HG03159 (cell line): ENCODE measurements at regions not wholly inside any gene's neighbourhood (a gene's known extent, or its start where the extent isn't known, plus 50 kb on each side); places are given as distances from the start of the nearest gene placed in this dataset.

Experiments used
- ATAC-seq: cut with Tn5 transposase; IDR thresholded peaks from one replicate; pipeline ENCODE4 v1.9.1; 2021; ENCODE audit warnings: mild to moderate bottlenecking, moderate library complexity; ENCODE audit not compliant: unreplicated experiment

- ATAC-seq = no peak
Observed at GRCh38 chrX:8870411-8870810, 69.2 kb upstream of the FAM9A start.

DNA sequence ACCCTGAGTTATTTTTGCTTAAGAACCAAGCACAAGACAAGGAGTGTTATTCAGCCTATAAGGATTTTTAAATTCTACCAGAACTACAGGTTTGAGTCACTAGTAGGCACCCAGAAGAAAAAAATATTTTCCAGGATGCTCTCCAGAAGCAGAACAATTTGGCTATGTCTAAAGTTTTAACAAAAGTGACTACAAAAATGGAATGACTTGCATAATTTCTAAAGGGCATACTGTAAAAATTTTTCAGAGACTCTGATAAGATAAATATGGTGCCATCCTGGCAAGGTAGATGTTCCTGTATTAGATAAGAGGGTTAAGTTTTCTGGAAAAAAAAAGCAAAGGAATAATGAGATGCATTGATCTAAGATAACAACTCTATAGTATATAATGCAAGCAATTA lies 68.6 kb upstream of the FAM9A start:
- ATAC-seq = no peak

GRCh38 chrX:8868906-8869305 lies 67.7 kb upstream of the FAM9A start:
- ATAC-seq = no peak

DNA sequence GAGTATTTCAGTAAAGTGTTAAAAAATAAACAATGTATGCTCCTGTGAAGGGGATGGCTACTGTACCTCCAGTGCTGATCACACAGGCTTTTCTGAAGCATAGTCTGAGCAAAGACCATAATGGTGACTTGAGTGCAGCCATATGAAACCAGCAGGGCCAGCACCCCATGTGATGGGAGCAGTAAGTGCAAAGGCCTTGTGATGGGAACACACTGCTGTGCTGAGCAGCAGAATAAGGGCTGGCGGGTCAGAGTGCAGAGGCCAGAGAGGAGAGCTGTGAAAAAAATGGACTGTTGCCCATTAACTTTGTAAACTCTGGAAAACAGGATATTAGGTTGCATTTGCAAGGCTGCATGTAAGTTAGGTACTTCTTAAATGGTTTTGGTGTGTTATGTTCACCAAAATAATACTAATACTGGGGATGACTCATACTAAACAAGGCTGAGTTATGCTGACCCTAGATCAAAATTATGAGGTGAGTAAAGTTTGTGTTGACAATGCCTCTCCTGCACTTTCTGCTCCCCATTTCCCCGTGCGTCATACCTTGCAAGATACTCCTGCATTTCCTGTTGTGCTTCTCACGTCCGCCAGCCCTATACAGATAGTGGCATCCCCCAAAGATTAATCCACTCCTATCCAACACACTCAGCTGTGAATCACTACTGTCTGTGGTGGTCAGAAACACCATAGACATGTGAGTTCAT lies 67.0 kb upstream of the FAM9A start:
- no peak for ATAC-seq

GRCh38 chrX:8867406-8867805 lies 66.2 kb upstream of the FAM9A start:
- no peak for ATAC-seq

DNA sequence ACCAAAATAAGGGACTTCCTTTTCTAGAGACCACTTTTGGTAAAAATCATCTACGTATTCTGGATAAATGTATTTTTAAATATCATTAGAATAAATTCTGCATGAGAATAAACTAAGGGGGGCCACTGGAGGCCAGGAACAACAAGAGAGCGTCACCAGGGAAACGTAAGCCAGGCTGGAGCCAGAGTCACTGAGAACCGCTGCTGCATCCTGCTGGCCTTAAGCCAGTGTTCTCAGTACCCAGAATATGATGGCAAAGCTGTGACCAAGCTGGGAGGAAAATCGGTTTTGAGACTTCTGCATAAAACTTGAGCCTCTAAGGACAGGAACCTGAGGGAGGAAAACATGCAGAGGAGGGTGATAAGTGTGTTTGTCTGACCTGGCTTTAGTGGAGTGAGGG lies 63.0 kb upstream of the FAM9A start:
- no peak for ATAC-seq

GRCh38 chrX:8861908-8862307 lies 60.7 kb upstream of the FAM9A start:
- ATAC-seq = no peak

- no peak for ATAC-seq
Observed at GRCh38 chrX:8851231-8851886, 50.2 kb upstream of the FAM9A start.
